H1 (cell line): ENCODE measurements at regions not wholly inside any gene's neighbourhood (a gene's known extent, or its start where the extent isn't known, plus 50 kb on each side); places are given as distances from the start of the nearest gene placed in this dataset.

ENCODE experiments used
- CTCF ChIA-PET: fragments of 300-600 bp; sonication (Branson Sonifier 250); formaldehyde crosslinking; loops from one replicate; lab custom pipeline; 2021; ENCODE audit not compliant: partially characterized antibody; lab: Charles Lee
- POLR2A ChIA-PET: fragments of 300-600 bp; sonication (Branson Sonifier 250); formaldehyde crosslinking; loops from one replicate; lab custom pipeline; 2021; ENCODE audit warnings: inconsistent platforms; ENCODE audit not compliant: partially characterized antibody; lab: Charles Lee
- DNase-seq, 2 experiments: peaks; one replicate each; pipeline versions ENCODE4 v3.0.0 to v3.0.0-alpha.2; 2010 to 2022; ENCODE audit warnings: low spot score in 2 of 2, low read depth in 1 of 2, mixed read lengths in 1 of 2
- FAIRE-seq: peaks from 2 replicates; lab custom pipeline; 2011; peaks lifted over from hg19 to GRCh38; lab: Jason Lieb, UNC
- H2AFZ ChIP-seq: 2 replicates; pipeline ENCODE4 v1.8.1; 2012; ENCODE audit warnings: low read length, inconsistent platforms
- H2AK5ac ChIP-seq: 2 replicates; pipeline ENCODE4 v1.6.1; 2013; ENCODE audit warnings: low read depth, low read length
- H2BK120ac ChIP-seq: replicated peaks from 2 replicates; pipeline ENCODE3; 2013; ENCODE audit warnings: low read depth, low read length, inconsistent platforms
- H2BK12ac ChIP-seq: 2 replicates; pipeline ENCODE4 v1.6.1; 2013; ENCODE audit warnings: low read depth, low read length
- H2BK15ac ChIP-seq: 2 replicates; pipeline ENCODE4 v1.6.1; 2013; ENCODE audit warnings: low read length
- H2BK20ac ChIP-seq: 2 replicates; pipeline ENCODE4 v1.6.1; 2013; ENCODE audit warnings: low read length
- H2BK5ac ChIP-seq: 2 replicates; pipeline ENCODE4 v1.6.1; 2013; ENCODE audit warnings: low read depth, low read length
- H3K14ac ChIP-seq: 2 replicates; pipeline ENCODE4 v1.6.1; 2013; ENCODE audit warnings: inconsistent platforms; ENCODE audit not compliant: insufficient read length
- H3K18ac ChIP-seq: 2 replicates; pipeline ENCODE4 v1.6.1; 2013; ENCODE audit warnings: low read length; ENCODE audit errors: extremely low read depth
- H3K23ac ChIP-seq: 2 replicates; pipeline ENCODE4 v1.6.1; 2013; ENCODE audit warnings: inconsistent platforms; ENCODE audit not compliant: insufficient read length
- H3K23me2 ChIP-seq: 2 replicates; pipeline ENCODE4 v1.6.1; 2013; ENCODE audit warnings: low read depth, low read length
- H3K27ac ChIP-seq: 2 replicates; pipeline ENCODE4 v1.6.1; 2011; ENCODE audit warnings: low read depth, low read length, inconsistent platforms
- H3K27me3 ChIP-seq, 4 experiments: replicated peaks in 1 of 4; 1 replicate in 1 of 4; 2 replicates in 3 of 4; pipeline versions ENCODE4 v1.6.1 to v1.8.1; 2011 to 2013; ENCODE audit warnings: low read length in 3 of 4, mild to moderate bottlenecking in 3 of 4, inconsistent platforms in 2 of 4, mixed read lengths in 2 of 4, moderate library complexity in 1 of 4; ENCODE audit not compliant: control insufficient read depth in 3 of 4, insufficient read depth in 3 of 4; ENCODE audit errors: extremely low read depth in 1 of 4
- H3K36me3 ChIP-seq, 4 experiments: 2 replicates each; pipeline versions ENCODE4 v1.6.1 to v1.8.1; 2011 to 2013; ENCODE audit warnings: mild to moderate bottlenecking in 4 of 4, low read length in 3 of 4, moderate library complexity in 2 of 4, control low read depth in 1 of 4, inconsistent platforms in 1 of 4; ENCODE audit not compliant: insufficient read depth in 4 of 4, control insufficient read depth in 2 of 4
- H3K4ac ChIP-seq: replicated peaks from 2 replicates; pipeline ENCODE3; 2013; ENCODE audit warnings: low read length, low read depth, mixed read lengths, inconsistent platforms; ENCODE audit not compliant: insufficient read length
- H3K4me1 ChIP-seq, 4 experiments: replicated peaks in 1 of 4; 1 replicate in 1 of 4; 2 replicates in 3 of 4; pipeline versions ENCODE4 v1.6.1 to v1.8.1; 2011 to 2013; ENCODE audit warnings: low read length in 3 of 4, inconsistent platforms in 2 of 4, mixed read lengths in 1 of 4; ENCODE audit not compliant: insufficient read depth in 4 of 4, control insufficient read depth in 3 of 4
- H3K4me2 ChIP-seq, 2 experiments: 2 replicates each; pipeline versions ENCODE4 v1.6.1 to v1.8.1; 2011 to 2013; ENCODE audit warnings: low read depth in 2 of 2, low read length in 2 of 2, control low read depth in 1 of 2, inconsistent platforms in 1 of 2, mild to moderate bottlenecking in 1 of 2; ENCODE audit not compliant: insufficient read depth in 1 of 2
- H3K4me3 ChIP-seq, 4 experiments: fragments of 200-600, 300-600 bp in 1 of 4; sonication (generic), shearing (Covaris generic), sonication (Bioruptor Twin) in 1 of 4; 2 replicates each; pipeline versions ENCODE4 v1.5.1 to v1.8.1; 2011 to 2016; ENCODE audit warnings: low read length in 4 of 4, low read depth in 3 of 4, control low read depth in 2 of 4, inconsistent platforms in 2 of 4, mild to moderate bottlenecking in 2 of 4, mixed read lengths in 1 of 4, moderate library complexity in 1 of 4; ENCODE audit not compliant: insufficient read depth in 2 of 4; ENCODE audit errors: extremely low read depth in 1 of 4
- H3K56ac ChIP-seq: replicated peaks from 2 replicates; pipeline ENCODE3; 2013; ENCODE audit warnings: low read depth, mild to moderate bottlenecking, mixed read lengths, low read length, inconsistent platforms; ENCODE audit not compliant: insufficient read length
- H3K79me1 ChIP-seq: 2 replicates; pipeline ENCODE4 v1.6.1; 2013; ENCODE audit warnings: low read depth, low read length, control low read depth
- H3K79me2 ChIP-seq, 2 experiments: 2 replicates each; pipeline versions ENCODE4 v1.6.1 to v1.8.1; 2012 to 2013; ENCODE audit warnings: low read length in 2 of 2, mild to moderate bottlenecking in 2 of 2, inconsistent platforms in 1 of 2; ENCODE audit not compliant: insufficient read depth in 2 of 2, control insufficient read depth in 1 of 2
- H3K9ac ChIP-seq, 4 experiments: replicated peaks in 1 of 4; 1 replicate in 1 of 4; 2 replicates in 3 of 4; pipeline versions ENCODE4 v1.6.1 to v1.8.1; 2011 to 2013; ENCODE audit warnings: low read depth in 3 of 4, low read length in 3 of 4, control low read depth in 2 of 4, mild to moderate bottlenecking in 2 of 4, moderate library complexity in 2 of 4, inconsistent platforms in 1 of 4; ENCODE audit errors: extremely low read depth in 1 of 4
- H3K9me3 ChIP-seq, 2 experiments: 2 replicates each; pipeline versions ENCODE4 v1.6.1 to v1.8.1; 2012 to 2013; ENCODE audit warnings: mild to moderate bottlenecking in 2 of 2, moderate library complexity in 2 of 2, control low read depth in 1 of 2, inconsistent platforms in 1 of 2, low read depth in 1 of 2, low read length in 1 of 2, mixed read lengths in 1 of 2; ENCODE audit not compliant: insufficient read depth in 2 of 2
- H4K20me1 ChIP-seq, 2 experiments: replicated peaks in 1 of 2; 2 replicates each; pipeline versions ENCODE3 to v1.8.1; 2011 to 2013; ENCODE audit warnings: inconsistent platforms in 2 of 2, low read length in 2 of 2, mild to moderate bottlenecking in 1 of 2; ENCODE audit not compliant: insufficient read depth in 2 of 2, control insufficient read depth in 1 of 2
- H4K5ac ChIP-seq: 2 replicates; pipeline ENCODE4 v1.6.1; 2013; ENCODE audit warnings: low read length, low read depth, mixed read lengths, inconsistent platforms; ENCODE audit not compliant: insufficient read length
- H4K8ac ChIP-seq: 2 replicates; pipeline ENCODE4 v1.8.0; 2013; ENCODE audit warnings: mild to moderate bottlenecking, moderate library complexity, low read length, inconsistent platforms; ENCODE audit not compliant: insufficient read depth; ENCODE audit errors: extremely low read depth
- H4K91ac ChIP-seq: replicated peaks from 2 replicates; pipeline ENCODE3; 2013; ENCODE audit warnings: low read length, mixed read lengths, inconsistent platforms; ENCODE audit not compliant: insufficient read length
- POLR2A ChIP-seq, 2 experiments: IDR thresholded peaks; 1 replicate in 1 of 2; 2 replicates in 1 of 2; pipeline ENCODE4 v1.6.1; 2011; ENCODE audit warnings: low read depth in 2 of 2, low read length in 2 of 2, mild to moderate bottlenecking in 2 of 2; ENCODE audit errors: control extremely low read depth in 1 of 2
- WGBS, 2 experiments: shearing (Covaris generic) in 1 of 2; methylation state at CpG; one replicate each; pipeline versions ENCODE4 v1.1.6 to v1.1.7; 2013 to 2015; ENCODE audit warnings: low lambda C conversion rate in 2 of 2, mixed read lengths in 2 of 2, inconsistent platforms in 1 of 2, low coverage in 1 of 2, missing lambda C conversion rate in 1 of 2; ENCODE audit not compliant: insufficient replicate concordance in 2 of 2, insufficient coverage in 1 of 2, insufficient read length in 1 of 2; ENCODE audit errors: extremely low coverage in 1 of 2, missing lambda C conversion rate in 1 of 2; 5-methylcytosine and 5-hydroxymethylcytosine counted together

GRCh38 chr7:106424476-106425016, 139.8 kb upstream of the NAMPT start:
- Histone ChIP-seq H3K9me3 (no peaks in the 10 kb centered on the region), H3K4me2 (no peak overlapping the region), H3K4me1 (peaks cover 0 to 5% (median 0%) of the 10 kb centered on the region in 4 experiments; a peak in 3 of 7 replicates), H4K20me1 (no peaks in the 10 kb centered on the region), H3K56ac (no peak overlapping the region), H3K27ac (no peak overlapping the region), H3K27me3 (no peaks in the 10 kb centered on the region; a peak in 1 of 7 replicates), H2BK20ac (no peak overlapping the region), H3K79me2 (no peaks in the 10 kb centered on the region), H3K4me3 (no peak overlapping the region), H2BK5ac (no peak overlapping the region), H3K36me3 (no peaks in the 10 kb centered on the region), H3K23ac (no peak overlapping the region), H3K14ac (no peak overlapping the region), H2AK5ac (no peak overlapping the region), H2AFZ (0 out of 2 replicates have a peak overlapping the region, but pooled peaks have one; percentile 60), H4K5ac (no peak overlapping the region), H3K9ac (no peak overlapping the region), H4K91ac (no peak overlapping the region), H3K18ac (no peak overlapping the region), H3K4ac (no peak overlapping the region), H3K23me2 (no peaks in the 10 kb centered on the region), H4K8ac (no peak overlapping the region), H2BK12ac (no peak overlapping the region), H2BK120ac (no peak overlapping the region), H3K79me1 (no peaks in the 10 kb centered on the region), H2BK15ac (no peak overlapping the region)
- FAIRE-seq (no peak), DNase-seq (no peak)
- WGBS, 2 experiments: 93% methylated on average over 1 of the region's 1 CpG; no CpG with 5 or more reads in 1 of the 2 experiments
- POLR2A ChIA-PET: interaction anchor here (0.7 kb wide), 1 partner anchor 169 kb away, joined by 5 read pairs; no protein-coding TSS in a partner anchor
- no peak for TF ChIP-seq POLR2A (IDR thresholded peaks at IDR 0.05; ENCODE audit: control extremely low read depth in 1 of 2, low read depth in 2 of 2, low read length in 2 of 2)
- CTCF ChIA-PET: interaction anchor here (0.9 to 1.0 kb wide), 2 partner anchors 23 to 248 kb away, joined by 4 read pairs; no protein-coding TSS in a partner anchor
